HEK293T (cell line): ENCODE measurements at regions not wholly inside any gene's neighbourhood (a gene's known extent, or its start where the extent isn't known, plus 50 kb on each side); places are given as distances from the start of the nearest gene placed in this dataset.

ENCODE experiments used
- CTCF ChIA-PET: fragments of 350-600 bp; formaldehyde crosslinking; extraction: SDS; loops from one replicate; lab custom pipeline; 2021; ENCODE audit warnings: antibody characterized with exemption, inconsistent platforms; lab: Yijun Ruan, JAX
- POLR2A ChIA-PET: fragments of 350-600 bp; formaldehyde crosslinking; extraction: SDS; loops from one replicate; lab custom pipeline; 2020; ENCODE audit warnings: antibody characterized with exemption, inconsistent platforms; lab: Yijun Ruan, JAX
- DNase-seq: peaks from one replicate; pipeline ENCODE4 v3.0.0; 2012; ENCODE audit warnings: mixed read lengths; ENCODE audit errors: extremely low spot score
- ARNT ChIP-seq: fragments of 450-650 bp; IDR thresholded peaks from 2 replicates; pipeline ENCODE4 v1.6.1; 2017; ENCODE audit warnings: mild to moderate bottlenecking
- BHLHE40 ChIP-seq: fragments of 450-650 bp; IDR thresholded peaks from 2 replicates; pipeline ENCODE4 v1.6.1; 2016; ENCODE audit warnings: mild to moderate bottlenecking, moderate library complexity, borderline replicate concordance
- CTBP1 ChIP-seq: fragments of 450-650 bp; IDR thresholded peaks from 2 replicates; pipeline ENCODE4 v1.6.1; 2016; ENCODE audit warnings: borderline replicate concordance
- ELF4 ChIP-seq: fragments of 450-650 bp; IDR thresholded peaks from 2 replicates; pipeline ENCODE4 v1.6.1; 2017; ENCODE audit warnings: antibody characterized with exemption
- FOXA1 ChIP-seq: fragments of 450-650 bp; IDR thresholded peaks from 2 replicates; pipeline ENCODE4 v1.6.1; 2016; ENCODE audit warnings: mild to moderate bottlenecking
- FOXK2 ChIP-seq: fragments of 450-650 bp; IDR thresholded peaks from 2 replicates; pipeline ENCODE4 v1.6.1; 2016; ENCODE audit warnings: mild to moderate bottlenecking
- FOXM1 ChIP-seq: fragments of 450-650 bp; IDR thresholded peaks from 2 replicates; pipeline ENCODE4 v1.6.1; 2017; ENCODE audit warnings: mild to moderate bottlenecking, borderline replicate concordance
- HDGF ChIP-seq: fragments of 450-650 bp; IDR thresholded peaks from 2 replicates; pipeline ENCODE4 v1.6.1; 2017; ENCODE audit warnings: antibody characterized with exemption, borderline replicate concordance
- L3MBTL2 ChIP-seq: fragments of 450-650 bp; conservative IDR thresholded peaks from 2 replicates; pipeline ENCODE4 v1.6.1; 2016; ENCODE audit warnings: mild to moderate bottlenecking
- LEF1 ChIP-seq: fragments of 450-650 bp; IDR thresholded peaks from 2 replicates; pipeline ENCODE4 v1.6.1; 2017; ENCODE audit warnings: mild to moderate bottlenecking, borderline replicate concordance
- NFRKB ChIP-seq: fragments of 450-650 bp; IDR thresholded peaks from 2 replicates; pipeline ENCODE4 v1.6.1; 2016; ENCODE audit warnings: mild to moderate bottlenecking, moderate library complexity
- SP1 ChIP-seq: fragments of 450-650 bp; IDR thresholded peaks from 2 replicates; pipeline ENCODE4 v1.6.1; 2017
- SUZ12 ChIP-seq: fragments of 450-650 bp; IDR thresholded peaks from 2 replicates; pipeline ENCODE4 v1.6.1; 2016; ENCODE audit warnings: mild to moderate bottlenecking
- TARDBP ChIP-seq: fragments of 450-650 bp; IDR thresholded peaks from 2 replicates; pipeline ENCODE4 v1.6.1; 2016
- ZNF384 ChIP-seq: fragments of 450-650 bp; IDR thresholded peaks from 2 replicates; pipeline ENCODE4 v1.6.1; 2016
- TF ChIP-seq, protein P1 (sequence below): fragments of 450-650 bp; IDR thresholded peaks from 2 replicates; pipeline ENCODE4 v1.6.1; 2016

DNA sequence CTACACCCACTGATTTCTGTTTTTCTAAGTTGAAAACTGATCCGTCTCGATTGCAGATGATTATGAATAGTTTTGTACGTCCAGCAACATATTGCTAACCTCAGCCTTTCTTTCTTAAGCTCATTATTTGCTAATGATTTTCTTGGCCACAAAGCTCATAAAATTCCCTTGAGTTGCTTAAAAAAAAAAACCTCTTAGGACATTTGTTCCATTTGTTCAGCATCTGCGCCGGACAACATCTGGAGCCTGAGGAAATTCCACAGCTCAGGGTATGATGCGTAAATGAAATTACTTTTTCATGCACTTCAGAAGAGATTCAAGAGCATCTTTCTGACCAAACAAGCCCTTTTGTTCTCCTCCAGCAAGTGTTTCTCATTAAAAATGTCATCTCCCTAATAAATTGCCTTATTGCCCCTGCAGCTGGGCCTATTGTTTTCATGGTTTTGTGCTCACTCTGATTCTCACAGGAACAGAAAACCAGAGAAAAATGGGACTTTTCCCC is 249.1 kb upstream of the MCTP2 start:
- ChIA-PET POLR2A (no interaction called here), CTCF (no interaction called here)
- no peak for DNase-seq
- TF ChIP-seq ARNT = no peak
- TF ChIP-seq LEF1 = no peak
- no peak for TF ChIP-seq ELF4
- TF ChIP-seq CTBP1 = no peak
- TF ChIP-seq L3MBTL2 = no peak
- no peak for TF ChIP-seq FOXK2

DNA sequence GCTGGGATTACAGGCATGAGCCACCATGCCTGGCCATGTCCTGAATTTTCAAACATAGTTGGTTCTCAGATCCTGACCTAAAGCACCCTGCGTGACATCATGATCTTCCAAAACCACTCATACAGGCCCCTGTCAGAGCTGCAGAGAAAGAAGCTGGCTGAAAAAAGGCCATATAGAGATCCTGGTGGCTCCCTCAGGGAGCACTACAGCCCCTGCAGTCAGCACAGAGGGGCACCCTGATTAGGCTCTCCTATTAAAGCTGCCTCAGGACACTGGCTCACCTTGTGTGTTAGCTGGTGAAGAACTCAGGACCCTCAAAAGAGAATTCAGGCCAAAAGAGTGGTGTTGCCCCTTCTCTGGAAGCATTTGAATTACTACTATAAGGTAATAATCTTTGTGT is 249.7 kb upstream of the MCTP2 start:
- DNase-seq = no peak
- CTCF ChIA-PET = no interaction called here
- POLR2A ChIA-PET = no interaction called here

DNA sequence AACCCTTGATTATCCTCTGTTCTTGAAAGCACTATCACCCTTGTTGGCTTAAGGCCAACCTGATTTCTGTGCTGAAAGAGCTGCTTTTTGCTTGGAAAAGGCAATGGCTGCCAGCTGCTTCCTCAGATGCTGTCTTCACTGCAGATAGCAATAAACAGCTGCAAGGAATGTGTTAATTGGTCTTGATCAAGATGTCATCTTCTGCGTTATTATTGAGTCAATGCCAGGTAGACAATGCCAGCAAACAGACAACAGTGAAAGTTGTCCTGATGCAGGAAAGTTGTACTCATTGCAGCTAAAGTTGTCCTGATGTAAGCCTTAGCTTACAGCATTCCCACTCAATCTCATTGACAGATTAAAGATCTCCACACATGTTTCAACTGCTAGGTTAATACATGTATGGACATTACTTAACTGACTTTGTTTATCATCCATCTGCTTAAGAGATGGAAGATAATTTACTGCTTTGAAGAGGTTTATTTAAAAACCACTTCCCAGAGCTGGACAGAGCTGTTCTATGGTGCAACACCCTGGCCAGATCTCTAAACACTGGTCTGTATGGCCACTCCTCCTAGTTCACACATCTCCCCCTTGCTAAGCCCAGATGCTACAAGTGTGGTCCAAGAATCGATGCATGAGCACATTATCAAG is 251.0 kb upstream of the MCTP2 start:
- POLR2A ChIA-PET = no interaction called here
- CTCF ChIA-PET = interaction anchor here (1.7 kb wide), 1 partner anchor 140 kb away, joined by 5 read pairs; no protein-coding TSS in a partner anchor
- no peak for DNase-seq
- TF ChIP-seq TARDBP = no peak
- TF ChIP-seq LEF1 = no peak
- no peak for TF ChIP-seq BHLHE40
- no peak for TF ChIP-seq ELF4
- TF ChIP-seq ZNF384 = no peak
- TF ChIP-seq HDGF = no peak
- no peak for TF ChIP-seq SP1
- TF ChIP-seq, protein P1, sequence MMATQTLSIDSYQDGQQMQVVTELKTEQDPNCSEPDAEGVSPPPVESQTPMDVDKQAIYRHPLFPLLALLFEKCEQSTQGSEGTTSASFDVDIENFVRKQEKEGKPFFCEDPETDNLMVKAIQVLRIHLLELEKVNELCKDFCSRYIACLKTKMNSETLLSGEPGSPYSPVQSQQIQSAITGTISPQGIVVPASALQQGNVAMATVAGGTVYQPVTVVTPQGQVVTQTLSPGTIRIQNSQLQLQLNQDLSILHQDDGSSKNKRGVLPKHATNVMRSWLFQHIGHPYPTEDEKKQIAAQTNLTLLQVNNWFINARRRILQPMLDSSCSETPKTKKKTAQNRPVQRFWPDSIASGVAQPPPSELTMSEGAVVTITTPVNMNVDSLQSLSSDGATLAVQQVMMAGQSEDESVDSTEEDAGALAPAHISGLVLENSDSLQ = no peak
- no peak for TF ChIP-seq L3MBTL2
- TF ChIP-seq SUZ12 = no peak
- TF ChIP-seq FOXM1 = no peak
- TF ChIP-seq ARNT = no peak
- no peak for TF ChIP-seq NFRKB
- no peak for TF ChIP-seq FOXA1
- TF ChIP-seq FOXK2 = no peak
- no peak for TF ChIP-seq CTBP1

More for the DNA sequence above, 249.7 kb upstream of the MCTP2 start:
- no peak for TF ChIP-seq ELF4
- TF ChIP-seq, protein P1 = no peak
- TF ChIP-seq SUZ12 = no peak
- TF ChIP-seq SP1 = no peak
- no peak for TF ChIP-seq BHLHE40
- no peak for TF ChIP-seq ZNF384
- no peak for TF ChIP-seq ARNT
- no peak for TF ChIP-seq HDGF
- no peak for TF ChIP-seq FOXM1
- TF ChIP-seq LEF1 = no peak

DNA sequence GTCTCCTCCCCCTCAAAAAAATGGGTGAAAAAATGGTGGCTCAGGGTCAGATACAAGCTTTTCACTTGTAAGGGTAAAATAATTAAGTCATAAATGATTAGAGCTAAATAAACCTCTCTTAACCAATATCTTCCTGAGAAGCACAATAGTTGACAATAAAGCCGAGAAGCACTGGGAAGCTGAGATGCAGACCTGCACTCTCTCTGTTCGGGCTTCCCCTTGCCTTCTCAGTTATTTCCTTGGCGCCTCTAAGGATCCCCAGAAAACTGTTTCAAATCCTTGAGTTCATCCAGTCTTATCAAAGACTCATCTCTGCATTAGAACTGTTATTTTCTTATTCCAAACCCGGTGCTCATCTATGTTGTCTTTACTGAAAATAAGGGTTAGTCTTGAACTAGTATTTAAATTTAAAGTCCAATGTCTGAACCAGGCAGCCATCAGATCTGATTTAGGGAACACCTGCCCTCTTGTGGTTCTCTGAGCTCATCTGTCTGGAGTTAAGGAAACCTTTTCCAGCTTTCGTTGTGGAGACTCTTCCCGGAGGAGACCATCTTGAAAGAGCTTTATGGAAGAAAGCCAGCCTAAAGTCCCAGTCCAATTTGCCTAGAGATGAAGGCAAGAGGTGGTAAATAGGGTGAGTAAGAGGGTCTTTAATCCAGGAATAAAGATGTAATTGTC is 256.4 kb upstream of the MCTP2 start:
- TF ChIP-seq FOXK2 = no peak
- no peak for TF ChIP-seq ARNT
- TF ChIP-seq SUZ12 = no peak
- no peak for TF ChIP-seq LEF1
- TF ChIP-seq TARDBP = no peak
- POLR2A ChIA-PET = interaction anchor here (0.7 kb wide), 1 partner anchor 11 kb away, joined by 3 read pairs; no protein-coding TSS in a partner anchor
- DNase-seq = peak; percentile 58
- CTCF ChIA-PET = interaction anchor here (0.6 to 2.3 kb wide), 4 partner anchors 20 to 945 kb away, joined by 3 to 18 read pairs (median 8); no protein-coding TSS in a partner anchor

DNA sequence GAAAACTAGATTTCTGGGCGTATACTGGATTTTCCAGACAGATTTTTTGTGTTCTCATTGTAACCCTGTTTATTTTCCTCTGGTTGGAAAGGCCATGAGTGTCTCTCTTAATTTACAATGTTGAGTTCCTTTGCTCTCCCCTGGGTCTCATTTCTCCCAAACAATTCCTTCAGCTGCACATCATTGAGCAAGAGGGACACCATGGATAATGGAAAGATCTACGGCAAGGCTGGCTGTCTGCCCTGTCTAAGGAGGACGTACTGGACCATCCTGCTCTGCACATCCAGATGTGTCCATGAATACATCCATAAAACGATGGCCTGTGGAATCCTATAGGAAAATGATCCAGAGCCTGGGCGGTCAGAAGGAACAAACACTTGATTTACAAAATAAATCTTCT is 258.1 kb upstream of the MCTP2 start:
- ChIA-PET CTCF (interaction anchor here (1.1 kb wide), 1 partner anchor 147 kb away, joined by 5 read pairs; no protein-coding TSS in a partner anchor), POLR2A (no interaction called here)
- DNase-seq = no peak
- TF ChIP-seq BHLHE40 (no peak), CTBP1 (no peak), FOXK2 (no peak), FOXA1 (no peak), NFRKB (no peak), ZNF384 (no peak), TARDBP (no peak), SP1 (no peak), L3MBTL2 (no peak)
- TF ChIP-seq, protein P1 = no peak

DNA sequence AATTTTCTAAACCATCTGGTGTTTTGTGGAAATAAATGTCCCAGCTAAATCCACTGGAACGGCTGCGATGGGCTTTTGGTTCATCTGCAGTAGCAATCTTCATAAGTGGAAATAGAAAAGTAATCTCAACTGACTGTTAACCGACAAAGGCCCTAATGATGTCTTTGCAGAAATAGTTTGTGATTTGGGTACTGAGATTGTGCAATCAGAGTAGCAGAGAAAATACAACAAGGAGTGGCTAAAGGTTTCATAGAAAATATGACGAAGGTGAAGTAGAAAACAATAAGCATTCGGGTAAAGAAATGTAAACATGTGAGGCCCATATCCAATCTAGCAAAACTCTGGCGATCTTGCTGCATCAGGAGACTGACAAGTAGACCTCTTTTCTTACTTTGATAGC is 262.6 kb upstream of the MCTP2 start:
- CTCF ChIA-PET = no interaction called here

More for the DNA sequence above, 262.6 kb upstream of the MCTP2 start:
- DNase-seq = no peak
- POLR2A ChIA-PET = no interaction called here
- TF ChIP-seq HDGF (no peak), ARNT (no peak), LEF1 (no peak), ELF4 (no peak), ZNF384 (no peak), SUZ12 (no peak), FOXA1 (no peak), SP1 (no peak), FOXM1 (no peak)
